ENCODE measurements at regions not wholly inside any gene's neighbourhood (a gene's known extent, or its start where the extent isn't known, plus 50 kb on each side); places are given as distances from the start of the nearest gene placed in this dataset.

- TF ChIP-seq GATA3 (IDR thresholded peaks at IDR 0.05; ENCODE audit: low read depth, low read length) = no peak
- TF ChIP-seq GATA2 (IDR thresholded peaks at IDR 0.05; ENCODE audit: low read depth, low read length) = no peak
These were observed 89.6 kb downstream of the RBFOX3 start for GRCh38 chr17:79521225-79521624.

All from SH-SY5Y (cell line).